HepG2 (cell line): ENCODE measurements at regions not wholly inside any gene's neighbourhood (a gene's known extent, or its start where the extent isn't known, plus 50 kb on each side); places are given as distances from the start of the nearest gene placed in this dataset.

Experiments
- ATAC-seq: fragments of 200-7000 bp; cut with Tn5 transposase; 3 replicates; pipeline ENCODE4 v1.9.1; 2020; ENCODE audit warnings: mild to moderate bottlenecking, moderate library complexity
- BruUV-seq: library from RNA; stranded (reverse); fragments of 400-500 nt; replicated peaks from 2 replicates; lab custom pipeline; 2021; lab: Mats Ljungman, UMichigan
- CTCF ChIA-PET: fragments of 300-600 bp; formaldehyde crosslinking; extraction: SDS; loops from one replicate; lab custom pipeline; 2021; ENCODE audit warnings: low total read pairs, inconsistent platforms, low intra/inter-chr PET ratio; lab: Yijun Ruan, JAX
- POLR2A ChIA-PET: fragments of 350-600 bp; sonication (Branson Sonifier 250); formaldehyde crosslinking; loops from one replicate; lab custom pipeline; 2020; ENCODE audit warnings: antibody characterized with exemption, inconsistent platforms; lab: Yijun Ruan, JAX
- DNase-seq: peaks from one replicate; pipeline ENCODE4 v3.0.0-alpha.2; 2015; ENCODE audit warnings: low spot score
- FAIRE-seq: peaks from 3 replicates; lab custom pipeline; 2011; peaks lifted over from hg19 to GRCh38; lab: Jason Lieb, UNC
- H2AFZ ChIP-seq: one replicate; pipeline ENCODE4 v1.6.1; 2011; ENCODE audit warnings: low read length, inconsistent platforms
- H3K27ac ChIP-seq: fragments of 300-600 bp; 3 replicates; pipeline ENCODE4 v1.8.0; 2011; ENCODE audit warnings: mixed run types, mild to moderate bottlenecking, mixed read lengths, low read length, inconsistent platforms; ENCODE audit not compliant: insufficient read depth; ENCODE audit errors: extremely low read length
- H3K27me3 ChIP-seq, 2 experiments: fragments of 200-600 bp in 1 of 2; 2 replicates in 1 of 2; 3 replicates in 1 of 2; pipeline versions ENCODE4 v1.6.0 to v1.8.0; 2011; ENCODE audit warnings: low read length in 2 of 2, mild to moderate bottlenecking in 2 of 2, moderate library complexity in 2 of 2, inconsistent platforms in 1 of 2; ENCODE audit not compliant: insufficient read depth in 2 of 2, control insufficient read depth in 1 of 2
- H3K36me3 ChIP-seq, 2 experiments: fragments of 200-600 bp in 1 of 2; replicated peaks in 1 of 2; 2 replicates in 1 of 2; 3 replicates in 1 of 2; pipeline versions ENCODE4 v1.5.1 to v1.8.0; 2011; ENCODE audit warnings: low read length in 2 of 2, inconsistent platforms in 1 of 2; ENCODE audit not compliant: insufficient read depth in 2 of 2, control insufficient read depth in 1 of 2
- H3K4me1 ChIP-seq: 2 replicates; pipeline ENCODE4 v1.5.1; 2012; ENCODE audit warnings: low read length, inconsistent platforms; ENCODE audit not compliant: insufficient read depth
- H3K4me2 ChIP-seq: 2 replicates; pipeline ENCODE4 v1.6.0; 2011; ENCODE audit warnings: low read depth, low read length, inconsistent platforms
- H3K4me3 ChIP-seq, 3 experiments: fragments of 200-600 bp in 1 of 3; sonication (generic), shearing (Covaris generic) in 1 of 3; replicated peaks in 1 of 3; 2 replicates each; pipeline ENCODE4 v1.5.1; 2011 to 2016; ENCODE audit warnings: low read length in 3 of 3, inconsistent platforms in 2 of 3, low read depth in 2 of 3, mild to moderate bottlenecking in 2 of 3, control low read depth in 1 of 3, mixed read lengths in 1 of 3; ENCODE audit not compliant: insufficient read depth in 1 of 3
- H3K79me2 ChIP-seq: one replicate; pipeline ENCODE4 v1.6.1; 2011; ENCODE audit warnings: low read length, inconsistent platforms; ENCODE audit not compliant: insufficient read depth
- H3K9ac ChIP-seq: 2 replicates; pipeline ENCODE4 v1.6.0; 2011; ENCODE audit warnings: mild to moderate bottlenecking, low read depth, low read length, inconsistent platforms; ENCODE audit not compliant: insufficient read depth
- H3K9me3 ChIP-seq: 2 replicates; pipeline ENCODE4 v1.5.1; 2012; ENCODE audit warnings: mild to moderate bottlenecking, low read length
- H4K20me1 ChIP-seq: 2 replicates; pipeline ENCODE4 v1.6.0; 2011; ENCODE audit warnings: inconsistent platforms, mild to moderate bottlenecking, low read length, moderate library complexity; ENCODE audit not compliant: insufficient read depth
- CEBPZ ChIP-seq: IDR thresholded peaks from 2 replicates; pipeline ENCODE4 v1.6.1; 2012; ENCODE audit warnings: low read length, improper control_type of control experiment
- ETV6 ChIP-seq: sonication (generic); formaldehyde crosslinking; conservative IDR thresholded peaks from 2 replicates; pipeline ENCODE4 v1.4.0; 2020; ENCODE audit warnings: missing genetic modification reagents
- FOXC1 ChIP-seq: sonication (generic); formaldehyde crosslinking; IDR thresholded peaks from 2 replicates; pipeline ENCODE4 v1.8.0; 2022; ENCODE audit warnings: mild to moderate bottlenecking, missing genetic modification reagents, borderline replicate concordance
- HNRNPLL ChIP-seq: fragments of 200-400 bp; formaldehyde crosslinking; IDR thresholded peaks from 2 replicates; pipeline ENCODE4 v1.6.1; 2017; ENCODE audit warnings: mild to moderate bottlenecking, low read depth, low read length; ENCODE audit not compliant: poor library complexity, severe bottlenecking
- MLX ChIP-seq: IDR thresholded peaks from 2 replicates; pipeline ENCODE4 v1.6.1; 2016
- TBX2 ChIP-seq: sonication (generic); formaldehyde crosslinking; IDR thresholded peaks from 2 replicates; pipeline ENCODE4 v1.5.0; 2020; ENCODE audit warnings: missing genetic modification reagents, mild to moderate bottlenecking, borderline replicate concordance
- TBX3 ChIP-seq: fragments of 450-650 bp; IDR thresholded peaks from 2 replicates; pipeline ENCODE4 v1.6.1; 2017; ENCODE audit warnings: antibody characterized with exemption, mild to moderate bottlenecking, inconsistent platforms, borderline replicate concordance
- TRIM24 ChIP-seq: sonication (generic); formaldehyde crosslinking; IDR thresholded peaks from 2 replicates; pipeline ENCODE4 v1.8.0; 2022; ENCODE audit warnings: mild to moderate bottlenecking, missing genetic modification reagents
- ZFP91 ChIP-seq: sonication (generic); formaldehyde crosslinking; IDR thresholded peaks from 2 replicates; pipeline ENCODE4 v1.9.0; 2022; ENCODE audit warnings: missing genetic modification reagents, mild to moderate bottlenecking, borderline replicate concordance
- ZNF615 ChIP-seq: sonication (generic); formaldehyde crosslinking; IDR thresholded peaks from 2 replicates; pipeline ENCODE4 v1.5.0; 2020; ENCODE audit warnings: mild to moderate bottlenecking, missing genetic modification reagents, borderline replicate concordance
- ZNF768 ChIP-seq: sonication (generic); formaldehyde crosslinking; IDR thresholded peaks from 2 replicates; pipeline ENCODE4 v1.4.0; 2020; ENCODE audit warnings: missing genetic modification reagents
- ZNF792 ChIP-seq: IDR thresholded peaks from 2 replicates; pipeline ENCODE4 v1.6.1; 2016
- in situ Hi-C: cut with HindIII; loops from 2 replicates; pipeline ENCODE4 v1.10.0; 2017; ENCODE audit warnings: low pct_unique_long_range_greater_than_20kb; ENCODE audit not compliant: extremely low pct_ligation_motif_present
- intact Hi-C: fragments of 100-400 bp; cut with micrococcal nuclease; formaldehyde crosslinking; loops from one replicate; pipeline ENCODE4 v1.10.0; 2022; ENCODE audit not compliant: unreplicated experiment
- TF ChIP-seq, protein P1 (sequence below), 2 experiments: sonication (generic) in 1 of 2; formaldehyde crosslinking in 1 of 2; IDR thresholded peaks; 2 replicates each; pipeline versions ENCODE4 v1.5.1 to v1.6.1; 2011 to 2020; ENCODE audit warnings: borderline replicate concordance in 1 of 2, low read depth in 1 of 2, low read length in 1 of 2, mild to moderate bottlenecking in 1 of 2, missing genetic modification reagents in 1 of 2, moderate library complexity in 1 of 2
- TF ChIP-seq, protein P2 (sequence below): sonication (generic); formaldehyde crosslinking; IDR thresholded peaks from 2 replicates; pipeline ENCODE4 v1.4.0; 2020; ENCODE audit warnings: missing genetic modification reagents, mild to moderate bottlenecking, borderline replicate concordance

GRCh38 chr4:111040904-111041303 lies 418.0 kb upstream of the PITX2 start:
- BruUV-seq = no TSS peak
- TF ChIP-seq ETV6 (no peak), TRIM24 (CRISPR knock-in tag) (no peak), TBX3 (no peak), ZFP91 (CRISPR knock-in tag) (no peak), HNRNPLL (no peak), ZNF792 (CRISPR knock-in tag) (no peak), CEBPZ (no peak), ZNF768 (CRISPR knock-in tag) (no peak), ZNF615 (CRISPR knock-in tag) (no peak), FOXC1 (CRISPR knock-in tag) (no peak), TBX2 (CRISPR knock-in tag) (no peak), MLX (CRISPR knock-in tag) (no peak)
- TF ChIP-seq, protein P1, sequence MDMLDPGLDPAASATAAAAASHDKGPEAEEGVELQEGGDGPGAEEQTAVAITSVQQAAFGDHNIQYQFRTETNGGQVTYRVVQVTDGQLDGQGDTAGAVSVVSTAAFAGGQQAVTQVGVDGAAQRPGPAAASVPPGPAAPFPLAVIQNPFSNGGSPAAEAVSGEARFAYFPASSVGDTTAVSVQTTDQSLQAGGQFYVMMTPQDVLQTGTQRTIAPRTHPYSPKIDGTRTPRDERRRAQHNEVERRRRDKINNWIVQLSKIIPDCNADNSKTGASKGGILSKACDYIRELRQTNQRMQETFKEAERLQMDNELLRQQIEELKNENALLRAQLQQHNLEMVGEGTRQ (IDR thresholded peaks at IDR 0.05; ENCODE audit: low read depth, low read length) = no peak
- TF ChIP-seq, protein P1 (CRISPR knock-in tag; IDR thresholded peaks at IDR 0.05; ENCODE audit: borderline replicate concordance) = no peak
- TF ChIP-seq, protein P2, sequence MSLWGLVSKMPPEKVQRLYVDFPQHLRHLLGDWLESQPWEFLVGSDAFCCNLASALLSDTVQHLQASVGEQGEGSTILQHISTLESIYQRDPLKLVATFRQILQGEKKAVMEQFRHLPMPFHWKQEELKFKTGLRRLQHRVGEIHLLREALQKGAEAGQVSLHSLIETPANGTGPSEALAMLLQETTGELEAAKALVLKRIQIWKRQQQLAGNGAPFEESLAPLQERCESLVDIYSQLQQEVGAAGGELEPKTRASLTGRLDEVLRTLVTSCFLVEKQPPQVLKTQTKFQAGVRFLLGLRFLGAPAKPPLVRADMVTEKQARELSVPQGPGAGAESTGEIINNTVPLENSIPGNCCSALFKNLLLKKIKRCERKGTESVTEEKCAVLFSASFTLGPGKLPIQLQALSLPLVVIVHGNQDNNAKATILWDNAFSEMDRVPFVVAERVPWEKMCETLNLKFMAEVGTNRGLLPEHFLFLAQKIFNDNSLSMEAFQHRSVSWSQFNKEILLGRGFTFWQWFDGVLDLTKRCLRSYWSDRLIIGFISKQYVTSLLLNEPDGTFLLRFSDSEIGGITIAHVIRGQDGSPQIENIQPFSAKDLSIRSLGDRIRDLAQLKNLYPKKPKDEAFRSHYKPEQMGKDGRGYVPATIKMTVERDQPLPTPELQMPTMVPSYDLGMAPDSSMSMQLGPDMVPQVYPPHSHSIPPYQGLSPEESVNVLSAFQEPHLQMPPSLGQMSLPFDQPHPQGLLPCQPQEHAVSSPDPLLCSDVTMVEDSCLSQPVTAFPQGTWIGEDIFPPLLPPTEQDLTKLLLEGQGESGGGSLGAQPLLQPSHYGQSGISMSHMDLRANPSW (CRISPR knock-in tag) = no peak

More at GRCh38 chr4:111040904-111041303, 418.0 kb upstream of the PITX2 start:
- Histone ChIP-seq H3K4me2 (no peak overlapping the region), H3K9ac (no peak overlapping the region), H3K79me2 (no peaks in the 10 kb centered on the region), H3K4me3 (no peak overlapping the region), H3K36me3 (no peaks in the 10 kb centered on the region), H3K4me1 (no peaks in the 10 kb centered on the region), H3K27me3 (no peaks in the 10 kb centered on the region), H4K20me1 (no peaks in the 10 kb centered on the region), H3K9me3 (no peaks in the 10 kb centered on the region), H3K27ac (no peak overlapping the region), H2AFZ (no peak overlapping the region)
- in situ Hi-C loops (no loop called here), intact Hi-C loops (no loop called here)
- FAIRE-seq (no peak), DNase-seq (no peak), ATAC-seq (no peak)
- ChIA-PET CTCF (no interaction called here), POLR2A (no interaction called here)
